H9 (cell line): ENCODE measurements at regions not wholly inside any gene's neighbourhood (a gene's known extent, or its start where the extent isn't known, plus 50 kb on each side); places are given as distances from the start of the nearest gene placed in this dataset.

Experiments used
- DNase-seq: peaks from one replicate; pipeline ENCODE4 v3.0.0-alpha.2; 2017
- H2AFZ ChIP-seq: one replicate; pipeline ENCODE4 v1.6.1; 2013; ENCODE audit warnings: mild to moderate bottlenecking, low read length, control low read depth, moderate library complexity
- H2AK5ac ChIP-seq: 2 replicates; pipeline ENCODE4 v1.6.1; 2013; ENCODE audit warnings: low read length, control low read depth, mixed read lengths; ENCODE audit not compliant: insufficient read length
- H2BK120ac ChIP-seq: one replicate; pipeline ENCODE4 v1.6.1; 2013; ENCODE audit warnings: low read depth, mild to moderate bottlenecking, low read length, control low read depth, inconsistent platforms; ENCODE audit not compliant: poor library complexity, severe bottlenecking
- H2BK12ac ChIP-seq: 2 replicates; pipeline ENCODE4 v1.6.1; 2013; ENCODE audit warnings: low read length, control low read depth, mixed read lengths, low read depth; ENCODE audit not compliant: insufficient read length
- H2BK15ac ChIP-seq: 2 replicates; pipeline ENCODE4 v1.6.1; 2013; ENCODE audit warnings: low read depth, low read length, control low read depth
- H2BK20ac ChIP-seq: one replicate; pipeline ENCODE4 v1.6.1; 2013; ENCODE audit warnings: low read depth, mild to moderate bottlenecking, low read length, control low read depth, inconsistent platforms; ENCODE audit not compliant: poor library complexity, severe bottlenecking
- H2BK5ac ChIP-seq: 2 replicates; pipeline ENCODE4 v1.6.1; 2013; ENCODE audit warnings: low read length, control low read depth, mixed read lengths; ENCODE audit not compliant: insufficient read length
- H3K14ac ChIP-seq: 2 replicates; pipeline ENCODE4 v1.6.1; 2013; ENCODE audit warnings: low read length, control low read depth; ENCODE audit not compliant: insufficient read depth
- H3K18ac ChIP-seq: 2 replicates; pipeline ENCODE4 v1.6.1; 2013; ENCODE audit warnings: low read depth, mild to moderate bottlenecking, mixed read lengths, low read length, control low read depth; ENCODE audit not compliant: insufficient read length
- H3K23ac ChIP-seq: 2 replicates; pipeline ENCODE4 v1.6.1; 2013; ENCODE audit warnings: low read length, control low read depth, mixed read lengths, low read depth; ENCODE audit not compliant: insufficient read length
- H3K23me2 ChIP-seq: 2 replicates; pipeline ENCODE4 v1.6.1; 2013; ENCODE audit warnings: low read depth, mild to moderate bottlenecking, mixed read lengths, low read length, control low read depth; ENCODE audit not compliant: insufficient read length, poor library complexity, severe bottlenecking
- H3K27ac ChIP-seq: 2 replicates; pipeline ENCODE4 v1.5.1; 2013; ENCODE audit warnings: low read length, control low read depth, mixed read lengths, low read depth; ENCODE audit not compliant: insufficient read length
- H3K27me3 ChIP-seq: 2 replicates; pipeline ENCODE4 v1.6.1; 2013; ENCODE audit warnings: low read length, control low read depth, inconsistent platforms; ENCODE audit not compliant: insufficient read depth
- H3K4ac ChIP-seq: 2 replicates; pipeline ENCODE4 v1.6.1; 2013; ENCODE audit warnings: low read depth, mild to moderate bottlenecking, control low read depth, inconsistent platforms, low read length, moderate library complexity
- H3K4me1 ChIP-seq: 2 replicates; pipeline ENCODE4 v1.6.1; 2013; ENCODE audit warnings: low read length, control low read depth, inconsistent platforms; ENCODE audit not compliant: insufficient read depth
- H3K4me2 ChIP-seq: 2 replicates; pipeline ENCODE4 v1.6.1; 2013; ENCODE audit warnings: low read length, control low read depth, mixed read lengths; ENCODE audit not compliant: insufficient read length, insufficient read depth
- H3K56ac ChIP-seq: 2 replicates; pipeline ENCODE4 v1.6.1; 2013; ENCODE audit warnings: low read depth, mild to moderate bottlenecking, mixed read lengths, low read length, control low read depth; ENCODE audit not compliant: insufficient read length
- H3K79me1 ChIP-seq: 2 replicates; pipeline ENCODE4 v1.6.1; 2013; ENCODE audit warnings: low read depth, mild to moderate bottlenecking, moderate library complexity, low read length, control low read depth, inconsistent platforms; ENCODE audit not compliant: insufficient read depth, poor library complexity, severe bottlenecking
- H3K79me2 ChIP-seq: 2 replicates; pipeline ENCODE4 v1.6.1; 2013; ENCODE audit warnings: low read length, control low read depth, inconsistent platforms; ENCODE audit not compliant: insufficient read depth
- H3K9ac ChIP-seq: 2 replicates; pipeline ENCODE4 v1.6.1; 2013; ENCODE audit warnings: low read length, control low read depth, mixed read lengths; ENCODE audit not compliant: insufficient read length; ENCODE audit errors: extremely low read depth
- H3K9me3 ChIP-seq: one replicate; pipeline ENCODE4 v1.6.1; 2013; ENCODE audit warnings: low read depth, low read length, inconsistent platforms; ENCODE audit not compliant: control insufficient read depth
- H3T11ph ChIP-seq: one replicate; pipeline ENCODE4 v1.6.1; 2013; ENCODE audit warnings: mild to moderate bottlenecking, low read length, control low read depth, inconsistent platforms
- H4K20me1 ChIP-seq: one replicate; pipeline ENCODE4 v1.6.1; 2013; ENCODE audit not compliant: control insufficient read depth, insufficient read length, insufficient read depth
- H4K5ac ChIP-seq: 2 replicates; pipeline ENCODE4 v1.6.1; 2013; ENCODE audit warnings: low read depth, mild to moderate bottlenecking, mixed read lengths, low read length, control low read depth; ENCODE audit not compliant: insufficient read length
- H4K8ac ChIP-seq: replicated peaks from 2 replicates; pipeline ENCODE4 v1.6.1; 2013; ENCODE audit warnings: low read length, control low read depth, mixed read lengths, low read depth; ENCODE audit not compliant: insufficient read length
- H4K91ac ChIP-seq: 2 replicates; pipeline ENCODE4 v1.6.1; 2013; ENCODE audit warnings: low read depth, mild to moderate bottlenecking, moderate library complexity, mixed read lengths, low read length, control low read depth; ENCODE audit not compliant: insufficient read length
- H3K27ac Mint-ChIP-seq, 3 experiments: 2 replicates in 2 of 3; 3 replicates in 1 of 3; pipeline ENCODE4 v1.8.0; 2020 to 2021; ENCODE audit warnings: mixed read lengths in 3 of 3, mild to moderate bottlenecking in 1 of 3, moderate library complexity in 1 of 3
- H3K27me3 Mint-ChIP-seq: 2 replicates; pipeline ENCODE4 v1.8.0; 2021; ENCODE audit warnings: low read depth, mild to moderate bottlenecking, moderate library complexity, mixed read lengths
- H3K36me3 Mint-ChIP-seq, 3 experiments: 2 replicates in 2 of 3; 3 replicates in 1 of 3; pipeline ENCODE4 v1.8.0; 2020 to 2021; ENCODE audit warnings: low read depth in 3 of 3, mixed read lengths in 3 of 3; ENCODE audit not compliant: insufficient read depth in 1 of 3
- H3K4me1 Mint-ChIP-seq, 2 experiments: 2 replicates each; pipeline ENCODE4 v1.8.0; 2020; ENCODE audit warnings: mixed read lengths in 2 of 2
- H3K4me3 Mint-ChIP-seq, 2 experiments: 2 replicates in 1 of 2; 3 replicates in 1 of 2; pipeline ENCODE4 v1.8.0; 2020 to 2021; ENCODE audit warnings: mild to moderate bottlenecking in 2 of 2, mixed read lengths in 2 of 2, moderate library complexity in 1 of 2
- H3K9me3 Mint-ChIP-seq, 2 experiments: 2 replicates in 1 of 2; 3 replicates in 1 of 2; pipeline ENCODE4 v1.8.0; 2020; ENCODE audit warnings: mild to moderate bottlenecking in 2 of 2, mixed read lengths in 2 of 2, moderate library complexity in 1 of 2
- CTCF ChIP-seq: fragments of 200-600 bp; sonication (generic); conservative IDR thresholded peaks from 3 replicates; pipeline ENCODE4 v1.8.0; 2021; ENCODE audit warnings: antibody characterized with exemption, mild to moderate bottlenecking
- WGBS: extraction: QIAGEN DNeasy Blood & Tissue Kit; methylation state at CpG from one replicate; pipeline ENCODE4 v1.1.7; 2013; ENCODE audit warnings: missing lambda C conversion rate, low lambda C conversion rate, mixed read lengths; ENCODE audit not compliant: insufficient read length; ENCODE audit errors: extremely low coverage; 5-methylcytosine and 5-hydroxymethylcytosine counted together

DNA sequence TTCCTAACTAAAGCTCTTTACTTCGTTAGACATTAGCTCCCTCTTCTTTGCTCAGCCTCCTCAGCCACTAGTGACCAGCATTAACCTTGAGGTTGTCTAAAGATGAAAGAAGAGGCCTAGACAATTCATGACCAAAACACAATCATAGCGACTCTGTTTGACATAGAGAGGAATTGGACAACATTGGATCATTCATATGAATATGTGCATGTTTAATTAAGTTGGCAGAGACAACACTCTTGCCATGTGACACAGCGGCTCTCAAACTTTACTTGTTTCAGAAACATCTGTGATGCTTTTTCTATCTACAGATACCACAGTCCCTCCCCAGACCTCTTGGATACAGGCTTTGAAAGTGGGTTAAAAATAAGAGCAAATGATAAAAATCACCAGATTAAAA is 81.7 kb downstream of the LINC00237 start:
- no peaks in the 10 kb centered on the region for H4K20me1 ChIP-seq
- no peak overlapping the region for H2BK20ac ChIP-seq
- Mint-ChIP-seq H3K9me3 (no peaks in the 10 kb centered on the region), H3K4me3 (no peak overlapping the region), H3K4me1 (peaks cover 20 to 32% of the 10 kb centered on the region in 2 experiments), H3K27ac (no peak overlapping the region), H3K36me3 (no peaks in the 10 kb centered on the region; a peak in 1 of 7 replicates), H3K27me3 (no peaks in the 10 kb centered on the region)
- peaks cover 5% of the 10 kb centered on the region; the same call in 1 of the 2 replicates for H3K4me1 ChIP-seq
- H3K4ac ChIP-seq: no peak overlapping the region
- no peak overlapping the region for H2AK5ac ChIP-seq
- H2BK120ac ChIP-seq: no peak overlapping the region
- no CpG with 5 or more reads among the region's 3 CpGs for WGBS
- no peak overlapping the region for H3K23ac ChIP-seq
- H3K9ac ChIP-seq: no peak overlapping the region
- H4K8ac ChIP-seq: no peak overlapping the region
- H3K18ac ChIP-seq: no peak overlapping the region
- no peak overlapping the region for H2AFZ ChIP-seq
- H3K14ac ChIP-seq: no peak overlapping the region
- no peak overlapping the region for H3K4me2 ChIP-seq
- no peak for DNase-seq
- H2BK12ac ChIP-seq: no peak overlapping the region
- no peak overlapping the region for H4K5ac ChIP-seq
- no peak overlapping the region for H3K56ac ChIP-seq
- no peak overlapping the region for H3K27ac ChIP-seq
- no peak overlapping the region for H4K91ac ChIP-seq
- H3K79me1 ChIP-seq: no peaks in the 10 kb centered on the region
- H3K23me2 ChIP-seq: no peaks in the 10 kb centered on the region
- no peak for TF ChIP-seq CTCF
- H3K9me3 ChIP-seq: no peaks in the 10 kb centered on the region
- H3T11ph ChIP-seq: no peak overlapping the region
- H2BK5ac ChIP-seq: no peak overlapping the region
- H2BK15ac ChIP-seq: no peak overlapping the region
- no peaks in the 10 kb centered on the region for H3K79me2 ChIP-seq
- H3K27me3 ChIP-seq: no peaks in the 10 kb centered on the region
